Keratinocyte (primary cell): ENCODE measurements at regions not wholly inside any gene's neighbourhood (a gene's known extent, or its start where the extent isn't known, plus 50 kb on each side); places are given as distances from the start of the nearest gene placed in this dataset.

Experiments used
- CTCF ChIP-seq, 3 experiments: IDR thresholded peaks in 1 of 3; conservative IDR thresholded peaks in 1 of 3; optimal IDR thresholded peaks in 1 of 3; 2 replicates in 2 of 3; 3 replicates in 1 of 3; pipeline versions ENCODE3 to v1.5.1; 2011; ENCODE audit warnings: low read length in 3 of 3, mild to moderate bottlenecking in 3 of 3, moderate library complexity in 2 of 3, control low read depth in 1 of 3, inconsistent platforms in 1 of 3; ENCODE audit not compliant: insufficient read depth in 2 of 3; ENCODE audit errors: extremely low read depth in 1 of 3
- EZH2 ChIP-seq: IDR thresholded peaks from one replicate; pipeline ENCODE4 v1.6.1; 2012; ENCODE audit warnings: inconsistent platforms, mild to moderate bottlenecking, low read length, moderate library complexity

GRCh38 chr13:48148454-48148853 is 53.5 kb upstream of the MED4 start:
- TF ChIP-seq EZH2 (no peak), CTCF (optimal IDR thresholded peaks at IDR 0.05 in 1 of 3, IDR thresholded peaks at IDR 0.05 in 1 of 3, conservative IDR thresholded peaks at IDR 0.05 in 1 of 3; ENCODE audit: extremely low read depth in 1 of 3, insufficient read depth in 2 of 3, low read length in 3 of 3) (no peak)
